GM19438 (cell line): ENCODE measurements at regions not wholly inside any gene's neighbourhood (a gene's known extent, or its start where the extent isn't known, plus 50 kb on each side); places are given as distances from the start of the nearest gene placed in this dataset.

Experiments
- ATAC-seq: cut with Tn5 transposase; IDR thresholded peaks from one replicate; pipeline ENCODE4 v1.9.1; 2021; ENCODE audit warnings: low read depth; ENCODE audit not compliant: unreplicated experiment

- no peak for ATAC-seq
These were observed 164.7 kb downstream of the LTN1 start for GRCh38 chr21:28828021-28828420.

- ATAC-seq = no peak
These were observed 165.3 kb downstream of the LTN1 start for GRCh38 chr21:28827422-28827821.

- no peak for ATAC-seq
These were observed 166.1 kb downstream of the LTN1 start for GRCh38 chr21:28826569-28826968.

GRCh38 chr21:28826021-28826420 is 166.7 kb downstream of the LTN1 start:
- no peak for ATAC-seq

- ATAC-seq = no peak
These were observed 169.2 kb downstream of the LTN1 start for GRCh38 chr21:28823429-28823828.

- no peak for ATAC-seq
These were observed 170.0 kb downstream of the LTN1 start for GRCh38 chr21:28822486-28823335.

GRCh38 chr21:28822123-28822399 is 170.6 kb downstream of the LTN1 start:
- no peak for ATAC-seq

GRCh38 chr21:28821276-28822122 is 171.2 kb downstream of the LTN1 start:
- no peak for ATAC-seq

GRCh38 chr21:28818663-28819278 is 173.9 kb downstream of the LTN1 start:
- no peak for ATAC-seq

GRCh38 chr21:28817871-28818270 is 174.8 kb downstream of the LTN1 start:
- no peak for ATAC-seq

GRCh38 chr21:28811860-28812259 is 180.8 kb downstream of the LTN1 start:
- ATAC-seq = no peak

- no peak for ATAC-seq
These were observed 181.7 kb downstream of the LTN1 start for GRCh38 chr21:28810826-28811524.

- no peak for ATAC-seq
These were observed 186.8 kb downstream of the LTN1 start for GRCh38 chr21:28805885-28806284.

GRCh38 chr21:28804089-28804670 is 188.5 kb downstream of the LTN1 start:
- no peak for ATAC-seq

- no peak for ATAC-seq
These were observed 190.8 kb downstream of the LTN1 start for GRCh38 chr21:28801906-28802305.

GRCh38 chr21:28799926-28800325 is 192.8 kb downstream of the LTN1 start:
- ATAC-seq = no peak

- no peak for ATAC-seq
These were observed 193.9 kb downstream of the LTN1 start for GRCh38 chr21:28798798-28799197.

- no peak for ATAC-seq
These were observed 197.4 kb downstream of the LTN1 start for GRCh38 chr21:28795251-28795650.

- no peak for ATAC-seq
These were observed 198.3 kb downstream of the LTN1 start for GRCh38 chr21:28794371-28794851.

- no peak for ATAC-seq
These were observed 199.6 kb downstream of the LTN1 start for GRCh38 chr21:28793043-28793442.
